Mammary epithelial cell (primary cell): ENCODE measurements at regions not wholly inside any gene's neighbourhood (a gene's known extent, or its start where the extent isn't known, plus 50 kb on each side); places are given as distances from the start of the nearest gene placed in this dataset.

Experiments used
- EZH2 ChIP-seq: IDR thresholded peaks from 2 replicates; pipeline ENCODE4 v1.6.1; 2012; ENCODE audit warnings: low read length, inconsistent platforms, borderline replicate concordance
- TF ChIP-seq, protein P1 (sequence below), 2 donors: IDR thresholded peaks in 1 of 2; conservative IDR thresholded peaks in 1 of 2; 2 replicates each; pipeline ENCODE4 v1.5.1; 2011 to 2012; ENCODE audit warnings: inconsistent platforms in 2 of 2, low read length in 2 of 2, mild to moderate bottlenecking in 2 of 2, control low read depth in 1 of 2, low read depth in 1 of 2; ENCODE audit not compliant: insufficient read depth in 1 of 2; ENCODE audit errors: extremely low read depth in 1 of 2

DNA sequence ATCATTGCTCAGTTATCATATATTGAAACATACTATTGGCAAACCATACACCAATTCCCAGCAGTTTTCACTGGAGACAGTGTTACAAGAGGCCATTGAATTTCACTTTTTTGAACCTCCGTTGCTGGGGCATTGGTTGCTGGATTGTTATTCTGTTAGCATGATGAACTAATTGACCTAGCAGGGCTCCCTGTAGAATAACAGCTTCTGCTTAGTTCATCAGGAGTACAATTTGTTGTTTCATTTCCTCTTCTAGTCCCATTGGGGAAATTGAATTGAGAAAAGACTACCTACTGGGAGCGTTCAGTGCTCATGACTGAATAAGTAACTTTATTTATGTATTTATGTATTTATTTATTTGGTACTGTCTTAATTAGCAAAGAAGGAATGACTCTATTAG is 151.6 kb downstream of the SLIT2 start:
- TF ChIP-seq, protein P1, sequence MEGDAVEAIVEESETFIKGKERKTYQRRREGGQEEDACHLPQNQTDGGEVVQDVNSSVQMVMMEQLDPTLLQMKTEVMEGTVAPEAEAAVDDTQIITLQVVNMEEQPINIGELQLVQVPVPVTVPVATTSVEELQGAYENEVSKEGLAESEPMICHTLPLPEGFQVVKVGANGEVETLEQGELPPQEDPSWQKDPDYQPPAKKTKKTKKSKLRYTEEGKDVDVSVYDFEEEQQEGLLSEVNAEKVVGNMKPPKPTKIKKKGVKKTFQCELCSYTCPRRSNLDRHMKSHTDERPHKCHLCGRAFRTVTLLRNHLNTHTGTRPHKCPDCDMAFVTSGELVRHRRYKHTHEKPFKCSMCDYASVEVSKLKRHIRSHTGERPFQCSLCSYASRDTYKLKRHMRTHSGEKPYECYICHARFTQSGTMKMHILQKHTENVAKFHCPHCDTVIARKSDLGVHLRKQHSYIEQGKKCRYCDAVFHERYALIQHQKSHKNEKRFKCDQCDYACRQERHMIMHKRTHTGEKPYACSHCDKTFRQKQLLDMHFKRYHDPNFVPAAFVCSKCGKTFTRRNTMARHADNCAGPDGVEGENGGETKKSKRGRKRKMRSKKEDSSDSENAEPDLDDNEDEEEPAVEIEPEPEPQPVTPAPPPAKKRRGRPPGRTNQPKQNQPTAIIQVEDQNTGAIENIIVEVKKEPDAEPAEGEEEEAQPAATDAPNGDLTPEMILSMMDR (conservative IDR thresholded peaks at IDR 0.05 in 1 of 2, IDR thresholded peaks at IDR 0.05 in 1 of 2; ENCODE audit: extremely low read depth in 1 of 2, insufficient read depth in 1 of 2, low read depth in 1 of 2, low read length in 2 of 2): no peak
- no peak for TF ChIP-seq EZH2
